LNCAP (cell line): ENCODE measurements at regions not wholly inside any gene's neighbourhood (a gene's known extent, or its start where the extent isn't known, plus 50 kb on each side); places are given as distances from the start of the nearest gene placed in this dataset.

Experiments
- TF ChIP-seq, protein P1 (sequence below): fragments of 450-650 bp; IDR thresholded peaks from 2 replicates; pipeline ENCODE4 v1.5.1; 2017; ENCODE audit warnings: mild to moderate bottlenecking

DNA sequence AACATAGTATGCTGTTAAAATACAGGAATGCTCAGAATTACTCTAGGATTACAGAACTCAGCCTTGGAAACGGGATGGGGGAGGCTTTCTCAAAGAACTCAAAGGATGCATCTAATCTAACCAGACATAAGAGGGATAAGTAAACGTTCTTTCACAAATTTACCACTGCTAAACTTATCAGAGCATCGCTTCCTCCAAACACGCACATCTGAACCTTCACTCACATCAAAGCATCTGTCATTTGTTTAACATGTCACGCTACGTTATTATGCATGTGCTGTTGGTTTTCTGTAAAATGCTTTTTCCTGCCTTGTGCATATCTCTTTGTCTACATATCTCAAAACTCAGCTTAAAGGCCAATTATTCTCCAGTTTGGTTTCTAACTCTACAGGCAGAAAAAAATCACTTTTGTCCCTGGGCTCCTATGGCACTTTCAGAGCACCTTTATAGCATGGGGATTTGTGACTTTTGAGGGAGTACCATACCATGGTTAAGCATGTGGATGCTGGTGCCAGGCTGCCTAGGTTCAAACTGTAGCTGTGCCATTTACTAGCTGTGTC, 106.7 kb upstream of the FSHR start:
- TF ChIP-seq, protein P1, sequence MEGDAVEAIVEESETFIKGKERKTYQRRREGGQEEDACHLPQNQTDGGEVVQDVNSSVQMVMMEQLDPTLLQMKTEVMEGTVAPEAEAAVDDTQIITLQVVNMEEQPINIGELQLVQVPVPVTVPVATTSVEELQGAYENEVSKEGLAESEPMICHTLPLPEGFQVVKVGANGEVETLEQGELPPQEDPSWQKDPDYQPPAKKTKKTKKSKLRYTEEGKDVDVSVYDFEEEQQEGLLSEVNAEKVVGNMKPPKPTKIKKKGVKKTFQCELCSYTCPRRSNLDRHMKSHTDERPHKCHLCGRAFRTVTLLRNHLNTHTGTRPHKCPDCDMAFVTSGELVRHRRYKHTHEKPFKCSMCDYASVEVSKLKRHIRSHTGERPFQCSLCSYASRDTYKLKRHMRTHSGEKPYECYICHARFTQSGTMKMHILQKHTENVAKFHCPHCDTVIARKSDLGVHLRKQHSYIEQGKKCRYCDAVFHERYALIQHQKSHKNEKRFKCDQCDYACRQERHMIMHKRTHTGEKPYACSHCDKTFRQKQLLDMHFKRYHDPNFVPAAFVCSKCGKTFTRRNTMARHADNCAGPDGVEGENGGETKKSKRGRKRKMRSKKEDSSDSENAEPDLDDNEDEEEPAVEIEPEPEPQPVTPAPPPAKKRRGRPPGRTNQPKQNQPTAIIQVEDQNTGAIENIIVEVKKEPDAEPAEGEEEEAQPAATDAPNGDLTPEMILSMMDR: no peak

DNA sequence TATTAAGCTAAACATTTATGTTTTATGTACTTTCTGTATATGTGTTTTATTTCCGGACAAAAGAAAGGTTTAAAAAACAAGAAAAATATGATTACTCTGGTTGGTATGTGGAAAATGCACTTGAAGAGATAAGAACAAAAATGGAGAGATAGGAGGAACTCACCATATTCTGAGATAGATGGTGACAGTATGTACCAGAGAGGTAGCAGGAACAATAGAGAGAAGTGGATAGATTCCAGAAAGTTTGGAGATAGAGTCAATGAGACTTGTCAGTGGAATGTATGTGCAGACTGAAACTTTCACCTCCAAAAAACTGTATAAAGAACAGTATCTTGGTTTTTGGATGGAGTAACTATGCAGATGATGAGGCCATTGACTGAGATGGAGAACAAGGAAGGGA, 105.6 kb upstream of the FSHR start:
- TF ChIP-seq, protein P1: no peak

DNA sequence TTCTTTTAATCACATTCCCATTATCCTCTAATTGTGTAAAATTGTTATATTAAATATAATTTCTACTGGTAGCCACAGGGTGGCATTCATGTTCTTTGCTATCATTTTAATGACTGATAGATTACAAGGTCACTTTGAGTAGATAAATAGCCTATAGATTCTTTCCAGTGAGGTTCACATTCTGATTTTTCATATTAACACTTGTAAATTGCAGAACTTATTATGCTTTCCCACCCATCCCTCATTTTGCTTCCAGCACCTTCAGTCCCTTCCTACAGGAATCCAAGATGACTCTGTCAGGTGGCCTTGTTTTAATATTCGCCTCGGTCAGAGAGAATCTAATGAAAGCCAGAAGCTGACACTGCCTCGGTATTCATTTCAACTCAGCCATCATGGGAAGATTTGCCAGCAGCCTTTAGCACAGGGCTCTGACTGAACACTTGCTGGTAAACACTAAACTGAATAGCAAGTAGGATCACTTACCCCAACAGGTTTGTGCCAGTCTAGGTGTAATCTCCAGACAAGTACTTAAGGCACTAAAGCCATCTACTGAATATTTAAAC, 101.2 kb upstream of the FSHR start:
- TF ChIP-seq, protein P1: peak; percentile 27; the same call in 1 of the 2 replicates

- TF ChIP-seq, protein P1: no peak
These were observed 100.1 kb upstream of the FSHR start for GRCh38 chr2:49254401-49254800.

DNA sequence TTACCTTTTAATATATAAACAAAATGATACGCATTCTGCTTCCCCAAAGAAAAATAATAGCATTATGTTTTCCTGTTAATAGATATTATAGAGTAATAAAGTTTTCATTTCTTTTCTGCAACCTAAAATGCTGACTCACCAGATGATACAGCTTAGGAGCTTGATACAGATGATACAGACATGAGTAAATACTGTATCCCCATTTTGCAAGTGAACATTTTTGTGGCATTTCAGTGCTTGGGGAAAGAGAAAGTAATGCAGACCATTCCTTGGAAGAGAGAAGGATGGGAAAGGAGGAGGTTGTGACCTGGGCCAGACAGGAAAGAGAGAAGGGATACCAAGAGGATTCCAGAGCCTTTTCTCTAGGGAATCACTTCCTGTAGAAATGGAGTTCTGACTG, 97.5 kb upstream of the FSHR start:
- TF ChIP-seq, protein P1: no peak

GRCh38 chr2:49251251-49251650, 96.9 kb upstream of the FSHR start:
- TF ChIP-seq, protein P1: no peak

- TF ChIP-seq, protein P1: no peak
These were observed 94.2 kb upstream of the FSHR start for GRCh38 chr2:49248506-49248905.

DNA sequence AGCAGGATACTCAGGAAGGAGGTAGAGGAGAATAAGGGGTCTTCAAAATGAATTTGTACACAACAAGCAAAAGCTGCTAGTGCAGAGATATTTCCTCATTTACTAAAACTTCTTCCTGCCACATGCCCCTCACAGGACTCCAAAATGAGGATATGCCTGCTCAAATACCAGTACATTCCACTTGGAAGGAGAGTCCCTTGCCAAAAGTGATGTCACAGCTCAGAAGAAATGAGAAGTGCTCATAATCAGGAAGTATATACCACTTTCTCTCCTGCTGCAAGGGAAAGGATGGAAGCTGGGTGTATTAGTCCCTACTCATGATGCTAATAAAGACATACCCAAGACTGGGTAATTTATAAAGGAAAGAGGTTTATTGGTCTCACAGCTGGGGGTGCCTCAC, 87.7 kb upstream of the FSHR start:
- TF ChIP-seq, protein P1: no peak
